GM18873 (cell line): ENCODE measurements at regions not wholly inside any gene's neighbourhood (a gene's known extent, or its start where the extent isn't known, plus 50 kb on each side); places are given as distances from the start of the nearest gene placed in this dataset.

Experiments used
- ATAC-seq: cut with Tn5 transposase; IDR thresholded peaks from one replicate; pipeline ENCODE4 v1.9.1; 2021; ENCODE audit warnings: mild to moderate bottlenecking, moderate library complexity, moderate number of reproducible peaks; ENCODE audit not compliant: unreplicated experiment, low FRiP score

- ATAC-seq, result no peak
These were observed 202.0 kb downstream of the HRH4 start for GRCh38 chr18:24662412-24662821.

GRCh38 chr18:24663026-24663425 lies 202.6 kb downstream of the HRH4 start:
- ATAC-seq, result no peak

GRCh38 chr18:24669015-24669414 lies 208.6 kb downstream of the HRH4 start:
- no peak for ATAC-seq

- no peak for ATAC-seq
These were observed 209.1 kb downstream of the HRH4 start for GRCh38 chr18:24669502-24669901.

GRCh38 chr18:24672165-24672941 lies 211.9 kb downstream of the HRH4 start:
- ATAC-seq, result no peak

GRCh38 chr18:24674200-24674599 lies 213.8 kb downstream of the HRH4 start:
- ATAC-seq, result no peak

- no peak for ATAC-seq
These were observed 214.2 kb downstream of the HRH4 start for GRCh38 chr18:24674605-24675004.

GRCh38 chr18:24677011-24677410 lies 216.6 kb downstream of the HRH4 start:
- ATAC-seq, result no peak

GRCh38 chr18:24678107-24678506 lies 217.7 kb downstream of the HRH4 start:
- no peak for ATAC-seq

- ATAC-seq, result no peak
These were observed 218.2 kb downstream of the HRH4 start for GRCh38 chr18:24678626-24679025.

GRCh38 chr18:24679062-24679461 lies 218.6 kb downstream of the HRH4 start:
- no peak for ATAC-seq

GRCh38 chr18:24683925-24684324 lies 223.5 kb downstream of the HRH4 start:
- no peak for ATAC-seq

- no peak for ATAC-seq
These were observed 225.0 kb downstream of the HRH4 start for GRCh38 chr18:24685254-24685959.

- no peak for ATAC-seq
These were observed 234.7 kb downstream of the HRH4 start for GRCh38 chr18:24695168-24695567.

- ATAC-seq, result no peak
These were observed 241.6 kb downstream of the HRH4 start for GRCh38 chr18:24702001-24702515.

- ATAC-seq, result no peak
These were observed 242.9 kb downstream of the HRH4 start for GRCh38 chr18:24703316-24703715.

- no peak for ATAC-seq
These were observed 244.7 kb downstream of the HRH4 start for GRCh38 chr18:24704946-24705630.

- ATAC-seq, result no peak
These were observed 250.0 kb downstream of the HRH4 start for GRCh38 chr18:24710474-24710873.

- no peak for ATAC-seq
These were observed 259.4 kb downstream of the HRH4 start for GRCh38 chr18:24719791-24720190.

- ATAC-seq, result no peak
These were observed 261.0 kb downstream of the HRH4 start for GRCh38 chr18:24721388-24721787.
